ENCODE measurements at regions not wholly inside any gene's neighbourhood (a gene's known extent, or its start where the extent isn't known, plus 50 kb on each side); places are given as distances from the start of the nearest gene placed in this dataset.

DNA sequence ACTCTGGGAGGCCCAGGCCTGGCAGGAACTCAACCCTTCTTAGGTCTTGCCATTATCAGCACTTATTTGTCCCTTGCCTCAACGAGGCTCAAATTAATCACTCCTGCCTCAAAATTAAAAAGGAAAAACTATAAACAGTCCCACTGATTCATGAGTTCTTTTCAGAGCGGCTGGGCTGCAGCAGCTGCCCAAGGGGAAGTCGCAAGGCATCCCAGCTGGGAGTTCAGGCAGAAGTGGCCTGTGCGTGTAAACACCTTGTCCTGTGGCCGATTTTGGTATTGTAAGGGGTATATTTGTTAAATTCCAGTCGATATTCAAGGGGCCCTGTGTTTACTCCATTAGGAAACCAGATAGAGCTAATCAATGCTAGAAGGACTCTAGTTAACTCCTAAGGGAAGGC lies 213.9 kb upstream of the CADM1 start:
- ChIA-PET CTCF (interaction anchor here (0.7 kb wide), 1 partner anchor 333 kb away, joined by 4 read pairs; no protein-coding TSS in a partner anchor), POLR2A (no interaction called here)

DNA sequence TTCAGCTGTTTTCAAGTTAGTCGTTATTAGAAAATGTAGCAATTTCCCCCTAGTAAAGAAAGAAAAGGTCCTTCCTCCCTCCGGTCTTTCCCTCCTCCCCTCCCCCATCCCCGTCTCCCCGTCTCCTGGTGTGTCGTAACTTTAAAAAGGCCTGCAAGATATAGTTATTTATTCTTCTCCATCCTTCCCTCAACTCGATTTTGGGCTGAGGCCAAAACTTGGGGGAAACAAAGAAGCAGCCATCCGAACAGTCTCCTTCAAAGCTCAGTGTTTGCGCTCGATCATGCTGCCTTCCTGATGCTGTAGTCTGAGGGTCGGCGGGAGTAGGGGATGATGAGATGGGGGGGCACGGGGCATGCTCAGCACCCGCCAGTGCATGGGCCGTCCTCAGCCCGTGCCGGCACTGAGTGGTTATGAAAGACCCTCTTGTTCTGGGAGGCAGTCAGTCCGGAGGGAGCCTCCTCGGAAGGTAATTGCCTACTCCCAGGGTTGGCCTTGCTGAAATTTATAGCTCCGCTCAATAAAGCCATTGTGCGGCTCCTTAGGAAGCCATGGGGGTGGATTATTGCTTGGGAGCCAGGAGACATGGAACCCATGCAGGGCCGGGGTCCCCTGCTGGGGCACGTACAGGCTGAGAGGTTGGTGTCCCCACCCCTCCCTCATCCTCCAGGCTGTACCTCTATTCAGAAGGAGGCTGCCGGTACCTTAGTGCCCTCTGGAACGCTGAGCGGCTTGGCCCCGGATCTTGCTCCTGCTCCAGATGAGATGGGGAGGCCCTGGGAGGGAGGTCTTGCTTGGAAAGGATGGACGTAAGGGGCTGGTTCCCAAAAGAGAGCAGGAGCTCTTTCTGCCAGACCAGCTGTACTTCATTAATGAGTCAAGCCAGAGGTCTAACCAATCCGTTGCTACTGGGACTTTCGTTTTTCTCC lies 212.7 kb upstream of the CADM1 start:
- CTCF ChIA-PET: interaction anchor here (0.7 kb wide), 1 partner anchor 331 kb away, joined by 4 read pairs; no protein-coding TSS in a partner anchor
- POLR2A ChIA-PET: no interaction called here

DNA sequence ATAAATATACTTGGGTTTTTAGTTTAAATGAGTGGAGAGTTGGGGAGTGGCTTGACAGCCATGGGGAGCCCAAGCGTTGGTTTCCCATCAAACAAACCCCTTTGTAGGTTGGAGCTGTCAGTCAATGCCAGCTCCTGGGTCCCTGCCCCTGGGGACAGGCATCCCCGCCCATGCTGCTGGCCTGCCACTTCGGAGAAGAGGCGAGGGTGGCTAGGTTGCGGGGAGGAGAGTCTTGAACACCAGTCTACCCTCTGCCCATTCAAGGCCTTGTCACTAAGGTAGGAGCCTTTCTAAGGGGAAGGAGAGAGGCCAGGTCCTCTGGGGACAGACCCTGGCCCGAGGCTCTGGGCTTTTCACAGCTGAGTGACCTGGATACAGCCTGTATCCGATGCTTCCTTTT lies 211.9 kb upstream of the CADM1 start:
- ChIA-PET POLR2A (no interaction called here), CTCF (interaction anchor here (0.5 kb wide), 1 partner anchor 49 kb away, joined by 4 read pairs; no protein-coding TSS in a partner anchor)

DNA sequence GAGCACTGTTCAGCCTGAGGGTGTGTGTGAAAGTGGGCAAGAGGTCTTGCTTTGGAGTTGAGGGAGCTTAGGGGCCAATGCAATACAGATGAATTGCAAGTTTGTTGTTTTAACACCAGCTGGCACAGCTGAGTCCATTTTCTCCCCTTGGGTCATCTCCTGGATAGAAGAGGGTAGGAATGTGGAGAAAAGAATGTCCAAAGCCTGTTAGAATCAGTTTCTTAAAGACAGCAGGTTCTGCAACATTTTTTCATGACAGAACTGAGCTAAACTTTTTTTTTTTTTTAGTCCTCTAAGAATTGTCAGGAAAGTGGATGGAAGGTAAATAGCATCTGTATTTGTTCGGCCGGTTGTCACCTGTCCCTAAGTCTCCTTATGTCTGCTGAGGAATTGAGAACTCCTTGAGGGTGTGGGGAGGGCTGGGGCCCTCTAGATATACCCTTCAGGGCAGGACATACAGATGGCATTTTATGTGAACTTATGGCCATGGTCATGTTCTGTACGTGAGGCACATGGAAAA lies 211.1 kb upstream of the CADM1 start:
- CTCF ChIA-PET: no interaction called here

DNA sequence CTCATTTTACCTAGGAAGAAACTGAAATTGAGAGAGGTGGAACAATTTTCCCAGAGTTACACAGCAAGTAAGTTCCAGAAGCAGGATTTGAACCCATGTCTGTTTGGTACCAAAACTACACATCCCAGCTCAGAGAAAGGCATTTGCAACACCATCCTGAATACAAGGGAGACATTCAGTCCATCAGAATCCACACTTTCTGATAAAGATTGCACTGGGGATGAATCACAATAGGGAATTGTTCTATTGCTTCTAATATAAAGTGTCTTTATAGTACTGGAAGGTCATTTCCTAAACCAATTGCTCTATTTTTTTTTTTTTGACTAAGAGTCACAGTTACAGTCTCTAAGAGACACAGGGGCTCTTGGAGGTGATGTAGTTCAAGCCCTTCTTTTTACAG lies 208.1 kb upstream of the CADM1 start:
- ChIA-PET POLR2A (no interaction called here), CTCF (no interaction called here)

More for the DNA sequence above, 211.1 kb upstream of the CADM1 start:
- POLR2A ChIA-PET: no interaction called here

DNA sequence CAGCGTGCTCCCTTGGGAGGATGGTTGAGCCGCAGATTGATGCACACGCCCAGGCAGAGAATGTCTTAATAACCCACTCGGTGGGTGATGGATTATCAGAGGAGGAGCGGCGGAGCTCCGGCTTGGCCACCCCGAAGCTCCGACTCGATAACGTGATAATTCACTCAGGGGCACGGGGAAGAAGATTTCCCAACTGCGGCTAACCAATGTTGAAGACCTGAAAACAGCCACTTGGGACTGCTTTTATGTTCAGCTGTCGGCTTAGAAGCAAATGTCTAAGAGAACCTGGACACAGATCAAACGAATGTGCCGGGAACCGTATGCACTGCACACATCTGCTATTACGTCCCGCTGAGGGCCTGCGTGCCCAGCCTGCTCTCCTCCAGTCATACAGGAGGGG lies 206.8 kb upstream of the CADM1 start:
- CTCF ChIA-PET: no interaction called here
- POLR2A ChIA-PET: no interaction called here

DNA sequence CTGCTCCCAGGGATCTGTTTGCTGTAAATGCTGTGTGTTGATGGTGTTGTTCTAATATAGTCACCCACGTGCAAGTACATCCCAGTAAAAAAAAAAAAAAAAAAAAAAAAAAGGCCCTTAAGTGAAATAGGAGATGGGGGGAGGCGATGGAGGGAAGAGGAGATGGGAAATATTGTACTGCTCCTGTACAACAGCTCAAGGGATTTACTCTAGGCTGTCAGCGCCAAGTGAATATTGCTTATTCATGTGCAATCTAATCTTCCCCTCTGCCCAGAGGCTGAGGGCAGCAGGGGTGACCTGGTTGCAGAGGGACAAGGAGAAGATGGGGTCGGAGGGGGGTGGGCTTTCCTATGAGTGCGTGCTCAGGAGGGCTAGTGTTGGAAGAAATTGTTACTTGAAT lies 206.2 kb upstream of the CADM1 start:
- ChIA-PET CTCF (no interaction called here), POLR2A (no interaction called here)

DNA sequence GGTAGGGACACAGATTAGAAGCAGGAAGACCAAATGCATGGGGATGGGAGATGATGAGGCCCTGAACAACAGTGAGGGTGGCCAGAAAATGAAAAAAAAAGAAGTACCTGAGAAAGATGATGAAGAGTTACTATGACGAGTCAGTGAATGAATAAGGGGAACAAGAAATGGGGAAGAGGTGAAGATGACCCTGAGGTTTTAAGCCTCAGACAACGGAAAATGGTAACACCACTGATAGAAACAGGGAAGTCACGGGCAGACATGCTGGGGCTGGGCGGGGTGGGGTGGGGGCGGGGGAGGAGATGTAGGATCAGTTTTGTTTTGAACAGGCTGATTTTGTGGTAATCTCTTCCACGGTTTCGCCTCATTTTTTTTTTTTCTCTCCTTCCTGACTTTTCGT lies 205.1 kb upstream of the CADM1 start:
- ChIA-PET CTCF (no interaction called here), POLR2A (no interaction called here)

DNA sequence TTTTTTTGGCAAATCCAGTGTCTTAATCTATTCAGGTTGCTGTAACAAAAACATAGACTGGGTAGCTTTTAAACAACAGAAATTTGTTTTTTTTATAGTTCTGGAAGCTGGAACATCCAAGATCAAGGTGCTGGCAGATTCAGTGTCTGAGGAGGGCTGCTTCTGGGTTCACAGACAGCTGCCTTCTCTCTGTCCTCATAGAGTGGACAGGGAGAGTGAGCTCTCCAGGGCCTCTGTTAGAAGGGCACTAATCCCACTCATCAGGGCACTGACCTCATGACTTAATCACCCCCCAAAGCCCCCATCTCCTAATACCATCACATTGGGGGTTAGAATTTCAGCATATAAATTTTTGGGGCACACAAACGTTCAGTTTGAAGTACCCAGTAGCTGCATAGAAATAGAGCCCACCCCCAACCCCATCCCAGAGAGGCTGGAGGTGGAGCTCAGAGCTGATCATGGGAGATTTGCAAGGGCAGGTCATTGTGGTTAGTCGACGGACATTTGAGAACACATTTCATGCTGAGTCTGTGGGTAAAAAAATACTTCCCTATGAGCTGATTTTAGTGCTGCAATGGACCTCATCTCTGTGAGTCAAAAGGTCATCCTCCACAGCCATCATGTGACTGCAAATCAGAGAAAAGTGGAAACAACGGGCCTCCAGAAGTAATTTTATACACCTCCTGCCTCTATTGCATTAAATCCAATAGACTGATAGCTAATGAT lies 203.1 kb upstream of the CADM1 start:
- ChIA-PET CTCF (no interaction called here), POLR2A (no interaction called here)

DNA sequence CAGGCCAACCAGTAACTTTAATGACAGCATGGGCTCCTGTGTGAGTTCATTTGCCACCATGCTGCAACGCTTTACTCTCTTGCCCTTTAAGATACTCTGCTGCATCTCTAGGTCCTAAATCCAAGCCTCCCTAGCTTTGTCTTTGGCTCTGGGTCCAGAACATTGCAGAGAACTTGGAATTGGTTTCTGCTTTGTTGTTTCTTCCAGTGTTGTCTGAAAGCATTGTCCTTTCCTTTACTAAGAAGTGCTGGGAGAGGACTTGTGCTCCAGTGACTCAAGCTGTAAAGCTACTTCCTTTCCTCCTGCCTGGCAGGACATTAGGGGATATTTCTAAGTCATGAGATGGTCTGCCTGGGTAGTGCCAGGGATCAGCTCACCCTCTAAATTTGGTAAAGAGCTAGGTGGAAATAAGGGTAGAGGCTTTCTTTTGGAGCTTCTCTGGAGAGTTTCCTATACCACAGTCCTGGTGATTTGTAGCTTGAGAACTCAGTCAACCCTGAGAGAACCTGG lies 202.5 kb upstream of the CADM1 start:
- POLR2A ChIA-PET: no interaction called here
- CTCF ChIA-PET: no interaction called here

DNA sequence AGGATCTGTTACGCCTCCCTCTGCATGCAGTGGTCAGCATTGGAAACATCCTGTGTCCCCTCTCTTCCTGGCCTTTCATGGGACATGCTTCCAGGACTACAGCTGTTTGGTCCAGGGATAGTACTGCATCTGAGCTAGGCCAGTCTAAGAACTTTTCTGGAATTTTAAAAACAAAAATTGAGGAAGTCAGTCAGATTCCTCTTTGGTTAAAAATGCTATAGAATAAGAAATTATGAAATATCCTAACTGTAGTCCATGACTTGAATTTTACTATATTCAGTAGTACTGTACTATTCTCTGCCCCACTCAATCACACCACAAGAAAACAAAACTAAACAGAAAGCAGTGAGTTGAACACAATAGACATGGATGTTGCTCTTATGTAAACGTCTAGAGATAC lies 201.0 kb upstream of the CADM1 start:
- POLR2A ChIA-PET: no interaction called here
- CTCF ChIA-PET: no interaction called here

DNA sequence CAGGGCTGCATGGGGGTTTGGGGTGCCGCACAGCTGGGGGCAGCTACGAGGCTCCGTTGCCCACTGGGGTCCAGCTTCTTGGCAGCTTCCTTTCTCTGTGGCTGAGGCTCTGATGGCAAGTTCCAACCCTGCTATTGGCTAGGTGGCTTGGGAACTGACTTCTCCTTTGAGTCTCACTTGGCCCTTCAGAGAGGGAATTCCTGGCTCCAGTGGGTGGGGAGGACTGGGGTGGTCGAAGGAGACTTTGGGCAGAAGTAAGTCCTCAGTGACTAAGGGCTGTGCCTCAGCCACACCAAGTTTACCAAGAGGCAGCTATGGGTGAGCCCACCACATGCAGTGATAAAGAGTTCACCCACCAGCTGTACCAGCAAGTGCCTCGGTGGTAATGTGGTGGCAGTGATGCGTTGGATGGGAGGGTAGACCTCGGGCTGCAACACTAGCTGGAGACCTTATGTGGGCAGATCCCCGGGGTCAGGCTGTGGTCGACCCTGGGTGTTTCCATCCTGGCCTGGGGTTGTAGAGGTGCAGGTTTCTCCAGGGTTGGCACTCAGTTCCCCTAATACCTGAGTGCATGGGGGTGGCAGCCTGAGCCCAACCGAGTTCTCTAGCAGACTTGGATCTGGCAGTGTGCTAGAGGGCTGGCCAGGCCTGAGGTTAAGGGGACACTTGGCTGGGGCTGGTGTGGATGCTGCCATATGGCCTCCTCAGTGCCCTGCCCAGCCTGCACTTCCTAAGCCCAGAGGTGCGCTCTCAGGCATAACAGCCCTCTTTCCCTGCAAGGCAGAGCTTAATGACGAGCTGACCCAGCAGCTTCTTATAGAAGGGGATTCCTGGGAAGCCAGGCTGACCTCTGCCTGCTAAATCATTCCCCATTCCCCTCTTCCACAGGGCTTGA lies 197.0 kb upstream of the CADM1 start:
- CTCF ChIA-PET: no interaction called here
- POLR2A ChIA-PET: no interaction called here

DNA sequence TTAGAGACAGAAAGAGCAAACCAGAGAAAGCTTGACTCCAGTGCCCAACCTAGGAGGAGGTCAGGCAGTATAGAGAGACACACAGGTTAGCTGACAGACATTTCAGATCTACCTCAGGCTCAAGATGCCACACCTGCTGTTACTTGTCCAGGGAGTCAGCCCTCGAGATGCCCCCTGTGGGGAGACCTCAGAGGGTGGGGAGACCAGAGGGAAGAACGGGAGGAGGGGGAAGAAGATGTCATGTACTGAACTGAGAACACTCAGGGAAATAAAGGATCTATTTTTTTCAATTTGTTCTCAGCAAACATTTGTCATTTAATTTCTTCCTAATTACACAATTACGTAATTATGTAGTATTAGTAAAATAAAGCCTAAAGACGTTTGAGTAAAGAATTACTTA lies 196.3 kb upstream of the CADM1 start:
- ChIA-PET POLR2A (no interaction called here), CTCF (no interaction called here)

DNA sequence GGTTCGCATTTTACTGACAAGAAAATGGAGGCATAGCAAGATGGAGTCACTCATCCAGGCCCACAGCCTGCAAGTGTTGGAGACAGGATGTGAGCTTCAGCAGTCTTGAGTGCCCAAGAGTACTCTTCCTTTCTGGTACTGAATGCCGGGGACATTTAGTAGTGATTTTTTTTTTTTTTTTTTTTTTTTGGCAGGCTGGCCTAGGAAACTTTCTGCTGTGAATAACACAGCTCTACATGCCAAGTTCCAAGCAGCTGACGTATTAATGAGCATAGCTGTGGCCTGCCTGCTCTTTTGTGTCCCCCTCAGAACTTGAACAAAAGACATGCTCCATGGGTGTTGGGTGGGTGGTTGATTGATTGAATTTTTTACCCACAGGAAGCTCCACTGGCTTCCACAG lies 195.5 kb upstream of the CADM1 start:
- POLR2A ChIA-PET: no interaction called here
- CTCF ChIA-PET: no interaction called here

DNA sequence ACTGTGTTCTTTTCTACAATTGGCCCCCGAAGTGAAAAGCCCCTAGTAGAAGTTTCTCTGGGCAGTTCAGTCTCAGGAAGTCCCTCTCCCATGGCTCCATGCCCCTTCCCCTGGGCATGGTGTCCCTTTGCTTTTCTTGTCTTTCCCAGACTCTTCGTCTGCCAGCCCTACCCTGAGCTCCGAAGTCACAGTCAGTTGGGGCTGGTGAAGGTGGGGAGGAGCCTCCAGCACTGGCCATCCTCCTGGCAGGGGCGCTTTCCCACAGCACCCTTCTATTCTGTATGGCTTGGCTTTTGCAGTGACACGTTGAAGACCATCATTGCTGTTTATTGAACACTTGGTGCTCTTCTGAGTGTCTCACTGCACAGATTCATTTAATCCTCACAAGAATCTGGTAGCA lies 195.1 kb upstream of the CADM1 start:
- POLR2A ChIA-PET: no interaction called here
- CTCF ChIA-PET: no interaction called here

DNA sequence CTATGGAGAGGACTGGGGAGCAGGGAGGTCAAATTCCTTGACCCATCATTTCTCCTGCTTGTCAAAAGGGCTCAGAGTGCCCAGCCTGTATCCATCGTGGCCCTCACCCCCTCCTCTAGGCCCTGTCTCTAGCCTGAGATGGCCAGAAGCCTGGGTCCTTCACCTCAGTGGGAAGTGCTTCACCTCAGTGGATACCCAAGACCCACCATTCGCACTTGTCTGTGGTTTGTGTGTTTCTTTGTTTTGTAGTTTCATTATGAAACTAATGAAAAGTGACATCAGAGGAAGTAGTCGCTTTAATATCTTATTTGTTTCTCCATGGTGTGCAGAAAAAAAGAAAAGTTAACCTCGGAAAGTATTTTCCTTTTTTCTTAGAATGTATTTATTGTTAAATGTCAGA lies 194.0 kb upstream of the CADM1 start:
- ChIA-PET POLR2A (no interaction called here), CTCF (no interaction called here)

DNA sequence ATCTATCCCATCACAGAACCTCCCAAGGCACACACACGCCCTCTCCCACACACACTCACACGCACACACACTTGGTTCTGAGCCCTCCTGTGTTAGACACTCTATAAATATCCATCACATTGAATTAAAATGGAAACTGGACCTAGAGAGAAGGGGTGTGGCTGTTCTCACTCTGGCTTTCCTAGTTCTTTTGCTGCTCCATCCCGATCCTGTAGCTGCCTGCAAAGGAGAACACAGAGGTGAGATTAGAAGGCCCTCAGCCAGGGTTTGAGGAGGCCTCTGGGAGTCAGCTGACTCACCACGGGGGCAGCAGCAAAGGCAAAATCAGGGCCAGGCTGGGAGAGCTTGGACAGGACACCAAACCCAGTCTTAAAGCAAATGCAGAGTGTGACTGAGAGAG lies 192.3 kb upstream of the CADM1 start:
- ChIA-PET CTCF (no interaction called here), POLR2A (no interaction called here)

DNA sequence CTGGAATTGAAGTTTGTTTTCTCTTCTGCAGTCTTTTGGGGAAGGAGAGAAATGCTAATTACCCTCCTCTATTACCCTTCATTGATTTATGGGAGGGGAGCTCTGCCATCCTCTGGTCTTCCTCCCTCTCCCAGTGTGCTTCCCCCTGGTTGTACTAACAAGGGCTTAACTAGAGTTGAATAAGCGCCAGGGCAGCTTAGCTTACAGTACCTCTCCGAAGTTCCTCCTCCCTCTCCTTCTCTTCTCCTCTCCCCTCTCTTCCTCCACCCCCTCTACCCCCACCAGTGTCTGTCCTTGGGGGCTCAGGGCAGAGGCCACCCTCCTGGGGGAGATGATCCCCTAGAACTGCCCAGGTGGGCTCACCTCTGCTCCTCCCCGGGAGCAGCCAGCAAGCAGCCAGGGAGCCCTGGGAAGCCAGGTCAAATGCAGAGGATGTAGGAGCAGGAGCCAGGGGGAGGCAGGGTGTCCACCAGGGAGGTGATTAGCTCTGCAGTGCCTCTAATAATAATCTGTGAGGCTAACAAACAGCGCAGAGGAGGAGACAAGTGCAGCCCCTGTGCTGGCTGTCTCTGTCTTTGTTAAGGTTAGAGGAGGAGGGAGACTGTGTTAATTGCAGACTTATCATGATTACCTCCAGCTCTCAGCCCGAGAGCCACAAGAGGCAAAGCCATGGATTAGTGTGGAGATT lies 191.6 kb upstream of the CADM1 start:
- ChIA-PET POLR2A (no interaction called here), CTCF (no interaction called here)

DNA sequence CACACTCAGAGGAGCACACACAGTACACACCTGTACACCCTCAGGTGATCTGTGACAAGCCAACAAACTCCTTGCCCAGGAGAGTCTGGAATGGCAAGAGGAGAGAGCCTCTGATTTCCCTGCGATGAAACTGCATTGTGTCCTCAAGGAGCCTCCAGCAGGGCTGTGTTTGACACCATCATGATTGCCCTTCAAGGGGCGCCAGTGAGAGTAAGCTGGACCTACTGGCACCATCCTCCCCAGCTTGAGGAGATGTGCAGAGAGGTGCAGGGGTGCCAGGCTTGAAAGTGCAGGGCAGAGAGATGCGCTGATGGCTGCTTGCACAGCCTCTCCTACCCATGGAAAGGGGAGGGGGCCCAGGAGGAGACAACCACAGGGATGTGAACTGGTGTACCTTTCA lies 188.8 kb upstream of the CADM1 start:
- ChIA-PET CTCF (no interaction called here), POLR2A (no interaction called here)

DNA sequence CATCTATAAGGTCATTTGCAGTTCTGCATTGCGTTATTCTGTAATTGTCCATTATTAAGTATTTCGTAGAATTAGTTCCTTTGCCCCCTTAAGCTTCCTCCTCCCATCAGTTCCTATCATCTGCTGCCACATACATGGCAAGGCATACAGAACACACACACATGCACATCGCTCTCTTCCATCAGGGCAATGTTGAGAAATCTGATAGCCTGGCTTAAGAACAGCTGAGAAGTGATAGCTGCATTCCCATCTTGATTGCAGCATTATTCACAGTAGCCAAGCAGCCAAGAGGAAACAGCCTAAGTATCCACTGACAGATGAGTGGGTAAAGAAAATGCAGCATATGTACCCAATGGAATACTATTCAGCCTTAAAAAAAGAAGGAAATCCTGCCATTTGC lies 186.8 kb upstream of the CADM1 start:
- ChIA-PET CTCF (no interaction called here), POLR2A (no interaction called here)
